Liver (tissue), 8 donors: ENCODE measurements at regions not wholly inside any gene's neighbourhood (a gene's known extent, or its start where the extent isn't known, plus 50 kb on each side); places are given as distances from the start of the nearest gene placed in this dataset.

ENCODE experiments used
- DNase-seq: peaks from one replicate; pipeline ENCODE4 v3.0.0-alpha.2; 2017; ENCODE audit warnings: low spot score
- H3K27ac ChIP-seq, 2 donors: one replicate each; pipeline ENCODE4 v1.7.0; 2013; ENCODE audit warnings: inconsistent platforms in 2 of 2, low read length in 2 of 2, control low read depth in 1 of 2, low read depth in 1 of 2, mild to moderate bottlenecking in 1 of 2
- H3K27me3 ChIP-seq, 4 donors: one replicate each; pipeline versions ENCODE4 v1.6.1 to v1.7.0; 2013; ENCODE audit warnings: low read length in 3 of 4, inconsistent platforms in 1 of 4, mild to moderate bottlenecking in 1 of 4, moderate library complexity in 1 of 4; ENCODE audit not compliant: control insufficient read depth in 4 of 4, insufficient read depth in 4 of 4
- H3K36me3 ChIP-seq, 4 donors: one replicate each; pipeline versions ENCODE4 v1.6.1 to v1.7.0; 2013; ENCODE audit warnings: low read length in 3 of 4, mild to moderate bottlenecking in 3 of 4, low read depth in 1 of 4, moderate library complexity in 1 of 4; ENCODE audit not compliant: control insufficient read depth in 4 of 4, insufficient read depth in 3 of 4
- H3K4me1 ChIP-seq, 4 donors: one replicate each; pipeline versions ENCODE4 v1.6.1 to v1.7.0; 2013; ENCODE audit warnings: low read length in 3 of 4, mild to moderate bottlenecking in 3 of 4, moderate library complexity in 1 of 4; ENCODE audit not compliant: control insufficient read depth in 4 of 4, insufficient read depth in 4 of 4
- H3K4me3 ChIP-seq, 3 donors: one replicate each; pipeline versions ENCODE4 v1.6.1 to v1.7.0; 2013; ENCODE audit warnings: low read length in 3 of 3, control low read depth in 1 of 3, low read depth in 1 of 3, mild to moderate bottlenecking in 1 of 3
- H3K9ac ChIP-seq, 2 donors: one replicate each; pipeline ENCODE4 v1.7.0; 2013; ENCODE audit warnings: low read length in 2 of 2, mild to moderate bottlenecking in 2 of 2, moderate library complexity in 2 of 2, control low read depth in 1 of 2, low read depth in 1 of 2
- H3K9me3 ChIP-seq, 4 donors: one replicate each; pipeline versions ENCODE4 v1.6.1 to v1.7.0; 2013; ENCODE audit warnings: low read length in 3 of 4; ENCODE audit not compliant: control insufficient read depth in 4 of 4
- EGR1 ChIP-seq, 2 donors: IDR thresholded peaks; 2 replicates each; pipeline ENCODE4 v1.6.1; 2016 to 2018; ENCODE audit warnings: antibody characterized with exemption in 2 of 2, low read depth in 2 of 2
- FOXA1 ChIP-seq: IDR thresholded peaks from 2 replicates; pipeline ENCODE4 v1.6.1; 2016; ENCODE audit warnings: antibody characterized with exemption
- FOXA2 ChIP-seq: IDR thresholded peaks from 2 replicates; pipeline ENCODE4 v1.6.1; 2016; ENCODE audit warnings: antibody characterized with exemption
- HNF4A ChIP-seq, 2 donors: conservative IDR thresholded peaks; 2 replicates each; pipeline ENCODE4 v1.6.1; 2016; ENCODE audit warnings: antibody characterized with exemption in 2 of 2, mild to moderate bottlenecking in 2 of 2
- HNF4G ChIP-seq: IDR thresholded peaks from 2 replicates; pipeline ENCODE4 v1.6.1; 2016; ENCODE audit warnings: antibody characterized with exemption
- NR2F2 ChIP-seq: IDR thresholded peaks from 2 replicates; pipeline ENCODE4 v1.6.1; 2016; ENCODE audit warnings: antibody characterized with exemption
- RAD21 ChIP-seq, 2 donors: IDR thresholded peaks; 2 replicates each; pipeline ENCODE4 v1.6.1; 2016; ENCODE audit warnings: antibody characterized with exemption in 2 of 2, mild to moderate bottlenecking in 2 of 2
- RXRA ChIP-seq, 2 donors: IDR thresholded peaks; 2 replicates each; pipeline ENCODE4 v1.6.1; 2017 to 2018; ENCODE audit warnings: antibody characterized with exemption in 2 of 2, mild to moderate bottlenecking in 1 of 2
- SP1 ChIP-seq: IDR thresholded peaks from 2 replicates; pipeline ENCODE4 v1.6.1; 2018; ENCODE audit warnings: antibody characterized with exemption, mild to moderate bottlenecking
- TAF1 ChIP-seq: conservative IDR thresholded peaks from 2 replicates; pipeline ENCODE4 v1.6.1; 2016; ENCODE audit warnings: antibody characterized with exemption, mild to moderate bottlenecking
- YY1 ChIP-seq: IDR thresholded peaks from 2 replicates; pipeline ENCODE4 v1.6.1; 2016; ENCODE audit warnings: antibody characterized with exemption, mild to moderate bottlenecking
- WGBS: extraction: QIAGEN DNeasy Blood & Tissue Kit; methylation state at CpG from one replicate; pipeline ENCODE4 v1.1.7; 2013; 5-methylcytosine and 5-hydroxymethylcytosine counted together
- TF ChIP-seq, protein P1 (sequence below): fragments of 150-350 bp; IDR thresholded peaks from 2 replicates; pipeline ENCODE4 v1.5.1; 2017; ENCODE audit warnings: improper control_type of control experiment, low read depth, low read length; ENCODE audit not compliant: missing input control
- TF ChIP-seq, protein P2 (sequence below): IDR thresholded peaks from 2 replicates; pipeline ENCODE4 v1.6.1; 2016; ENCODE audit warnings: antibody characterized with exemption
- TF ChIP-seq, protein P3 (sequence below): IDR thresholded peaks from 2 replicates; pipeline ENCODE4 v1.6.1; 2016; ENCODE audit warnings: antibody characterized with exemption, mild to moderate bottlenecking
- TF ChIP-seq, protein P4 (sequence below): IDR thresholded peaks from 2 replicates; pipeline ENCODE4 v1.6.1; 2016; ENCODE audit warnings: antibody characterized with exemption
- TF ChIP-seq, protein P5 (sequence below): IDR thresholded peaks from 2 replicates; pipeline ENCODE4 v1.6.1; 2016; ENCODE audit warnings: antibody characterized with exemption
- donor health status: healthy.
- donor health status: healthy.
- donor health status: healthy.
- donor health status: healthy.
- donor health status: healthy.

DNA sequence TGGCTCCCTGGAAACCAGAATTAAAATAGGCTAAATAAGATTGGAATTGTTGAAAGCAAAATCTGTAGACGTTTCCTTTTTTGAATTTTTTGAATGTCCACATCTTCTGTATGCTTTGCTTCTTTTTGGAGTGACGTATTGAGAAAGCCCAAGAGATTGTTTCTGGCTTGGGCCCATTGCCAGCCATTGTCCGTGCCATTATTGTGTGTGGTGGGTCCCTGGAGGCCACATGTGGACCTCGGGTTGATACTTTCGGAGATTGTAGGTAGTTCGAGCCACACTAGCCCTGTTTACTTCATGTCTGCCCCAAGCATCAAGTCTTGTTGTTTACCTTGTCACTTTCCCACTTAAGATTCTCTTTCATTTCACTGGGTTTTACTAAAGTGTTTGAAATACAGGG lies 106.0 kb downstream of the PALM2AKAP2 start:
- Histone ChIP-seq H3K27me3 (no peaks in the 10 kb centered on the region), H3K9ac (no peak overlapping the region), H3K4me3 (no peak overlapping the region), H3K4me1 (peaks cover 0 to 15% (median 3%) of the 10 kb centered on the region in 4 donors), H3K36me3 (peaks cover 0 to 28% (median 8%) of the 10 kb centered on the region in 4 donors), H3K27ac (no peak overlapping the region), H3K9me3 (no peaks in the 10 kb centered on the region)
- TF ChIP-seq, protein P1, sequence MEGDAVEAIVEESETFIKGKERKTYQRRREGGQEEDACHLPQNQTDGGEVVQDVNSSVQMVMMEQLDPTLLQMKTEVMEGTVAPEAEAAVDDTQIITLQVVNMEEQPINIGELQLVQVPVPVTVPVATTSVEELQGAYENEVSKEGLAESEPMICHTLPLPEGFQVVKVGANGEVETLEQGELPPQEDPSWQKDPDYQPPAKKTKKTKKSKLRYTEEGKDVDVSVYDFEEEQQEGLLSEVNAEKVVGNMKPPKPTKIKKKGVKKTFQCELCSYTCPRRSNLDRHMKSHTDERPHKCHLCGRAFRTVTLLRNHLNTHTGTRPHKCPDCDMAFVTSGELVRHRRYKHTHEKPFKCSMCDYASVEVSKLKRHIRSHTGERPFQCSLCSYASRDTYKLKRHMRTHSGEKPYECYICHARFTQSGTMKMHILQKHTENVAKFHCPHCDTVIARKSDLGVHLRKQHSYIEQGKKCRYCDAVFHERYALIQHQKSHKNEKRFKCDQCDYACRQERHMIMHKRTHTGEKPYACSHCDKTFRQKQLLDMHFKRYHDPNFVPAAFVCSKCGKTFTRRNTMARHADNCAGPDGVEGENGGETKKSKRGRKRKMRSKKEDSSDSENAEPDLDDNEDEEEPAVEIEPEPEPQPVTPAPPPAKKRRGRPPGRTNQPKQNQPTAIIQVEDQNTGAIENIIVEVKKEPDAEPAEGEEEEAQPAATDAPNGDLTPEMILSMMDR: no peak
- TF ChIP-seq, protein P2, sequence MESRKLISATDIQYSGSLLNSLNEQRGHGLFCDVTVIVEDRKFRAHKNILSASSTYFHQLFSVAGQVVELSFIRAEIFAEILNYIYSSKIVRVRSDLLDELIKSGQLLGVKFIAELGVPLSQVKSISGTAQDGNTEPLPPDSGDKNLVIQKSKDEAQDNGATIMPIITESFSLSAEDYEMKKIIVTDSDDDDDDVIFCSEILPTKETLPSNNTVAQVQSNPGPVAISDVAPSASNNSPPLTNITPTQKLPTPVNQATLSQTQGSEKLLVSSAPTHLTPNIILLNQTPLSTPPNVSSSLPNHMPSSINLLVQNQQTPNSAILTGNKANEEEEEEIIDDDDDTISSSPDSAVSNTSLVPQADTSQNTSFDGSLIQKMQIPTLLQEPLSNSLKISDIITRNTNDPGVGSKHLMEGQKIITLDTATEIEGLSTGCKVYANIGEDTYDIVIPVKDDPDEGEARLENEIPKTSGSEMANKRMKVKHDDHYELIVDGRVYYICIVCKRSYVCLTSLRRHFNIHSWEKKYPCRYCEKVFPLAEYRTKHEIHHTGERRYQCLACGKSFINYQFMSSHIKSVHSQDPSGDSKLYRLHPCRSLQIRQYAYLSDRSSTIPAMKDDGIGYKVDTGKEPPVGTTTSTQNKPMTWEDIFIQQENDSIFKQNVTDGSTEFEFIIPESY: no peak
- TF ChIP-seq RAD21 (IDR thresholded peaks at IDR 0.05) (no peak), SP1 (no peak), NR2F2 (no peak), HNF4A (conservative IDR thresholded peaks at IDR 0.05) (no peak), YY1 (no peak), RXRA (IDR thresholded peaks at IDR 0.05) (no peak), FOXA1 (no peak), TAF1 (no peak), HNF4G (no peak), FOXA2 (no peak)
- TF ChIP-seq, protein P3, sequence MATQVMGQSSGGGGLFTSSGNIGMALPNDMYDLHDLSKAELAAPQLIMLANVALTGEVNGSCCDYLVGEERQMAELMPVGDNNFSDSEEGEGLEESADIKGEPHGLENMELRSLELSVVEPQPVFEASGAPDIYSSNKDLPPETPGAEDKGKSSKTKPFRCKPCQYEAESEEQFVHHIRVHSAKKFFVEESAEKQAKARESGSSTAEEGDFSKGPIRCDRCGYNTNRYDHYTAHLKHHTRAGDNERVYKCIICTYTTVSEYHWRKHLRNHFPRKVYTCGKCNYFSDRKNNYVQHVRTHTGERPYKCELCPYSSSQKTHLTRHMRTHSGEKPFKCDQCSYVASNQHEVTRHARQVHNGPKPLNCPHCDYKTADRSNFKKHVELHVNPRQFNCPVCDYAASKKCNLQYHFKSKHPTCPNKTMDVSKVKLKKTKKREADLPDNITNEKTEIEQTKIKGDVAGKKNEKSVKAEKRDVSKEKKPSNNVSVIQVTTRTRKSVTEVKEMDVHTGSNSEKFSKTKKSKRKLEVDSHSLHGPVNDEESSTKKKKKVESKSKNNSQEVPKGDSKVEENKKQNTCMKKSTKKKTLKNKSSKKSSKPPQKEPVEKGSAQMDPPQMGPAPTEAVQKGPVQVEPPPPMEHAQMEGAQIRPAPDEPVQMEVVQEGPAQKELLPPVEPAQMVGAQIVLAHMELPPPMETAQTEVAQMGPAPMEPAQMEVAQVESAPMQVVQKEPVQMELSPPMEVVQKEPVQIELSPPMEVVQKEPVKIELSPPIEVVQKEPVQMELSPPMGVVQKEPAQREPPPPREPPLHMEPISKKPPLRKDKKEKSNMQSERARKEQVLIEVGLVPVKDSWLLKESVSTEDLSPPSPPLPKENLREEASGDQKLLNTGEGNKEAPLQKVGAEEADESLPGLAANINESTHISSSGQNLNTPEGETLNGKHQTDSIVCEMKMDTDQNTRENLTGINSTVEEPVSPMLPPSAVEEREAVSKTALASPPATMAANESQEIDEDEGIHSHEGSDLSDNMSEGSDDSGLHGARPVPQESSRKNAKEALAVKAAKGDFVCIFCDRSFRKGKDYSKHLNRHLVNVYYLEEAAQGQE: no peak
- TF ChIP-seq, protein P4, sequence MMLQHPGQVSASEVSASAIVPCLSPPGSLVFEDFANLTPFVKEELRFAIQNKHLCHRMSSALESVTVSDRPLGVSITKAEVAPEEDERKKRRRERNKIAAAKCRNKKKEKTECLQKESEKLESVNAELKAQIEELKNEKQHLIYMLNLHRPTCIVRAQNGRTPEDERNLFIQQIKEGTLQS: no peak
- TF ChIP-seq, protein P5, sequence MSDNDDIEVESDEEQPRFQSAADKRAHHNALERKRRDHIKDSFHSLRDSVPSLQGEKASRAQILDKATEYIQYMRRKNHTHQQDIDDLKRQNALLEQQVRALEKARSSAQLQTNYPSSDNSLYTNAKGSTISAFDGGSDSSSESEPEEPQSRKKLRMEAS: no peak
- WGBS: 82% methylated on average over 6 of the region's 6 CpGs
- no peak for DNase-seq

DNA sequence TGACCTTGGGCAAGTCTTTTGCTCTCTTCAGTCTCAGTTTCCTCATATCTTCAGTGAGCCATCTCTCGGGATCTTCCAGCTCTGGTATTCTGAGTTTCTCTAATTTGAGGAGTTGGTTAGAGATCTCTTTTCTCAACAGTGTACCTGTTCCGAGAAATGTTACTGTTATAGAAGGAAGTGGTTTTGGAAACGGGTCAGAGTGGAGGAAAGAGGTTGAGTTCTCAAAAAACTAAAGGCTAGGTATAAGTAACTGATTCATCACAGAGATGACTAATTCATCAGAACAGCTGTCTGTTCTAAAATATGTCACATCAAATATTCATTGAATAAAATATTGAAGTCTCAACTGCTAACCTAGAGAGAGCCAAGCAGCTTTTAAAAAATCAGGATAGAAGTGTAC lies 106.6 kb downstream of the PALM2AKAP2 start:
- Histone ChIP-seq H3K27ac (no peak overlapping the region), H3K36me3 (peaks cover 0 to 30% (median 9%) of the 10 kb centered on the region in 4 donors), H3K9me3 (no peaks in the 10 kb centered on the region), H3K9ac (no peak overlapping the region), H3K27me3 (no peaks in the 10 kb centered on the region), H3K4me1 (peaks cover 0 to 15% (median 3%) of the 10 kb centered on the region in 4 donors), H3K4me3 (no peak overlapping the region)
- 67% methylated on average over 3 of the region's 3 CpGs for WGBS
- DNase-seq: no peak
- no peak for TF ChIP-seq EGR1 (IDR thresholded peaks at IDR 0.05; ENCODE audit: low read depth in 2 of 2)
- TF ChIP-seq NR2F2: no peak
- TF ChIP-seq TAF1: no peak
